ENCODE measurements at regions not wholly inside any gene's neighbourhood (a gene's known extent, or its start where the extent isn't known, plus 50 kb on each side); places are given as distances from the start of the nearest gene placed in this dataset.

DNA sequence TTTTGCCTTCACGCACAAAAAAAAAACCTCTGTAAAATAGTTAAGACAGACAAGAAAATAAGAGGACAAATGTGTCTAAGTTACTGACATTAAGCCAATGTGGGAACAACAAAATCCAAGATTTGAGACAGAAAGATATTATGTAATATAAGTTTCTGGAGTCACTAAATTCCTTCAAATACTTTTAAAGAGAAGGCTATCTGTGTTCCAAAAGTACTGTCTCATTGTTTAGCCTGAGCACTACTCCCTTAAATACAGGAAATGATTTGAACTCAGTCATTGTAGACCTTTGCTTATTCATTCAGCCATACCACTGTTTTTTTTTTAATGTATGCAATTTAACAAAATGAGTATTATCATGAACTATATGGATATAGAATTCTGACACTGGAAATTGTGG is 82.7 kb upstream of the KITLG start:
- DNase-seq: no peak

DNA sequence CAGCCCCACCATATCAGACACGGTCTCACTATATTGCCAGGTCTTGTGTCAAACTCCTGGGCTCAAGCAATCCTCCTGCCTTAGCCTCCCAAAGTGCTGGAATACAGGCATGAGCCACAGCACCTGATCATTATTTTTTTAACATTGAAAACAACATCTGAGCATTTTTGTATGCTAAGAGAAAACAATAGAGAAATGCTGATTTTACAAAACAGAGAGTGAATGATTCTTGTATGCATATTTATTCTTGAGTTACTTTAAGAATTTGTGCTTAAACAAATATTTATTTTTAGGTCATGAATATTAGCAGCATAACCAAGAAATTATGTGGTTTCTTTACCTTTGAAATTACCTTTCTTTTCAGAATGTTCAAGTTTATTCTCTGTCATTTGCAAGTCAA is 81.8 kb upstream of the KITLG start:
- no peak for DNase-seq

DNA sequence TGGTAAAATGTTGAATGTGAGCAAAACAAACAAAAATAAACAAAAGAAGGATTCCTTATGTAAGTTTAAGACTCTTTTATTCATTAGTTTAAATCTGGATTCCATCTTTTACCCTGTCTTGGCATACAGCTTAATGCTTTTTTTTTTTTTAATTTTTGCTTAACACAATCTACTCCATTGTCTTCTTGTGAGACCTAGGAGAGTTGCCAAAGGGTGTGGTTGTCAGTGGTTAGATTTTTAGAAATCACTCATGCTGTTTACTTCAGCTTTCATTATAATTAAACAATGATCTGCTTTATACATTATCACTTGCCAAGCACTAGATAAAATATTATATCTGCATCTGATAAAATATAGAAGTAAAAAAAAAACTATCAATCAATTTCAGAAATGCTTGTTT is 77.7 kb upstream of the KITLG start:
- no peak for DNase-seq

DNA sequence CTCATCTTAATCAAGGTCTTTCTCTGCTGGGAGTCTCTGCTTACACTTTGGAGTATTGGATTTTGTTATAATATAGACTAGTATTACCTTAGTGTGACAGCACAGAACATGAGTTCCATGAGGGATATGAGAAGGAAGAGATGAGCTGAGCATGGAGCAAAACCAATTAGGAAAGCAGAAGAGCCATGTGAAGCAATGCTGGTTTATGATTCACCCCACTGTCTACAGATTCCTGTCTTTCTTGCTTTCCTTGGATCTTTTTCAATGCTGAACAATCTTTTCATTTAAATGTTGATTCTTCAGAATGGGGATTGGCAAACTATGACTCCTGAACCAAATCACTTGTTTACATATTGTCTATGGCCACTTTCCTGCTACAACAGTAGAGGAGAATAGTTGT is 70.4 kb upstream of the KITLG start:
- no peak for DNase-seq

DNA sequence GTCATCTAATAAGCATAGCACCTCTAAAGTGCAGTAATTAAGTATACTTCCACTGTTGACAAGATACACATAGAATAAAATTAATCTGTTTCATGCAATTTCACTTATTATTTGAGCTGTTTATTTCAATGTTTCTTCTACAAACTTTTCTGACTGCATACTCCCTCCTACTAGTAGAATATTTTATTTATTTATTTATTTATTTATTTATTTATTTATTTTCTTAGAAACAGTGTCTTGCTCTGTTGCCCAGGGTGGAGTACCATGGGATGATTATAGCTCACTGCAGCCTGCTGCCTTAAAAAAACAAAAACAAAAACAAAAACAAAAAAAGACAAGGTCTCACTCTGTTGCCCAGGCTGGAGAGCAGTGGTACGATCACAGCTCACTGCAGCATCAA is 68.4 kb upstream of the KITLG start:
- no peak for DNase-seq

DNA sequence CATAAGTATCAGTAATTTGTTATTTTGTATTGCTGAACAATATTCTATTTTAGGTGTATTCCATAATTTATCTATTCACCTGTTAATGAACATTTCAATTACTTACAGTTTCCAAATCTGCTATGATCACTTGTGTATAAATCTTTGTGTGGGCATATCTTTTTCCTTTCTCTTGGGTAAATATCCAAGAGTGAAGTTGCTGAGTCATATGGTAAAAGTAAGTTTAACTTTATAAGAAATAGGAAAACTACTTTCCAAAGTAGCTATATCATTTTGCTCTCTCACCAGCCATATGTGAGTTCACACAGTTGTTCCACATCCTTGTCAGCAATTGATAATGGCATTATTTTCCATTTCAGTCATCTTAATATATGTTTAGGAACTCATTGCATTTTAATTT is 66.6 kb upstream of the KITLG start:
- no peak for DNase-seq

DNA sequence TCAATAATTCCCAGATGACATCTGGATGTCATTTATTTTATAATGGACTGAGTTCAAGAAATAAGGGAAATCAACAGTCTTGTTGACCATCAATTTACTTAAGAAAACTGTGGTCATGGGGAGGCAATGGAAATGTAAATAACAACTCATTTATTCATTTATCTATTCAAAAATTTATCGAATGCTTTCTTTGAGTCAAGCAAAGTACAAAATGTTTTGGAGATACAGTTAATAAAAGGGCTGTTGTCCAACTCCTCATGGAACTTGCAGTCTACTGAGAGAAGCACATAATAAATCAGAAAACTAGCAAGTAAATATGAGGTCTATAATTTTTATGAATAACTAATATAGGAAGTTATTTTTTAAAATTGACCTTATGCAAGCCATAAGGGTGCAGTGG is 65.5 kb upstream of the KITLG start:
- DNase-seq: no peak

DNA sequence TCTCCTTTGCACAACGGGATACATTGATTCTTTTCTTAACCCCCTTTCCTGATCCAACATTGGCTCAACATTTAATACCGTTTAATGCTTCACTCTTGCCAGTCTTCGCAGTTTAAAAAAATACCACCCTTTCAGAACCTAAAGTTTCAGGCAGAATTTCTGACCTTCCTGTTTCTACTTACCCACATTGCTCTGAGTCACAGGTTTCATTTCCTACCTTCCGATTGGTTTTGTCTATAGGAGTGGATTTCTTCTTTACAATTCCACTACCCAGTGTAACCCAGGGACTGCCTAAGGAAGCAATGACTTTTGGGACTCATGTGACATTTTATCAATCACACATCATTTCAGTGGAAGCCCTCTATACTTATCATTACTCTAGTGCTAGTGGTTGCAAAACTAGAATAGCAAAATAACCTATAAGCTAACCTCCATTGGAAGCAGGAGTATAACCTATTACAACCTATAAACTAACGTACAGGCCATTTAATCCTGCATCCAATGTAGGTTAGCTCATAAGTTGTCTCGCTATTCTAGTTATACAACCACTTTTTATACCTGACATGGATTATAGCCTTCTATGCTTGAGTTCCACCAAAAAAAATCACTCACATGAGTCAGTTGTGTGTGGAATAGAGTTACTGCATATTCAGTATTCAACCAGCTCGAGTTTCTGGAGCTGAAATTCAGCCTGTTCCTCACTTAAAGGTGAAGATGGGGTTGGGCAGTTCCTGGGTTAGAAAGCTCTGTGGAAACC is 64.9 kb upstream of the KITLG start:
- DNase-seq: no peak

DNA sequence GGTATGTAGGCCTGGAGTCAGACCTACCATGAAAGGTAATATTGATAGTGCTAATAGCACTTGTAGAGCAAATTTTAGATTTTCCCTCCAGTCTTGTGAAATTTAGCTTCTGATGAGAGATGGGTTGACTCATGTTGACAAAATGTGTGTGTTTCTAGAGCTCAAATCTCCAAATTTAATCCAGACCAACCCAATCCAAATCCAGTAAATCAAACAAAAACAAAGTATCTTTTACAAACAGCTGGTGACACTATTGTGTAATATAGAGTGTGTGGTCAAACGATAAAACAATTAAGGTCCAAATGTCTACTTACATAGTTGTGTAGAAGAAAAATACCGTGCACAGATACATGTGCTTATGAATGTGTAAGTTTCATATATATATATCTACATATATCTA is 63.4 kb upstream of the KITLG start:
- no peak for DNase-seq

DNA sequence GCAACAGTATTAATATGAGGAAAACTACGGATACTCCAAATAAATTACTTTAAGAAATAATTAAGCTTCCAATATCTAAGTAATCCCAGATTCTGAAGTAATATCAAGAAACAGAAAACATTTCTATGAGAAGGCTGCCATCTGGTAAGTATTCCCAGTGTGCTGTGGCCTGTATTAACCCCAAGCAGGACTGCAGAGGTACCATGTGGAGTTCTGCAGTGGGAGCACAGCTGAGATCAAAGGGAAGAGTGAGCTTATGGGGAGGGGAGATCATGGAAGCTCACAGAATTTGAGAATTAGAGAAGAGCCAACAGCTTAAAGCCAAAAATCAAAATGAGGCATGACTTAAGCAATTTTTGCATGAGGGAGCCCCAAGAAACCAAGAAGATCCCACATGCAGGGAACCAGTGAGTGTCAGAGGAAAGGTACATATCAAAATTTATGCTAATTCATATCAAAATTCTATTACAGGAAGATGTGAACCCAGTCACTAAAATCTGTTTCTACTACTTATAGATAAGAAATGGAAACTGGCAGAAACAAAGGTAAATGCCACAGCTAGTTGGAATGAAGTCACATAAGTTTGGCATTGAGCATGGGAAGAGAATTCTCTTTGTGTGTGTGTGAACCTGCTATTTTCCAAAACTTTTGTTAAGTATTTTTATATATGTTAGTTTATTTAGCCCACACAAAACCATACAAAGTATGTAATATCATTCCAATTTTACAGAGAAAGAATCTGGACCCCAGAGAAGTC is 62.6 kb upstream of the KITLG start:
- DNase-seq: no peak

DNA sequence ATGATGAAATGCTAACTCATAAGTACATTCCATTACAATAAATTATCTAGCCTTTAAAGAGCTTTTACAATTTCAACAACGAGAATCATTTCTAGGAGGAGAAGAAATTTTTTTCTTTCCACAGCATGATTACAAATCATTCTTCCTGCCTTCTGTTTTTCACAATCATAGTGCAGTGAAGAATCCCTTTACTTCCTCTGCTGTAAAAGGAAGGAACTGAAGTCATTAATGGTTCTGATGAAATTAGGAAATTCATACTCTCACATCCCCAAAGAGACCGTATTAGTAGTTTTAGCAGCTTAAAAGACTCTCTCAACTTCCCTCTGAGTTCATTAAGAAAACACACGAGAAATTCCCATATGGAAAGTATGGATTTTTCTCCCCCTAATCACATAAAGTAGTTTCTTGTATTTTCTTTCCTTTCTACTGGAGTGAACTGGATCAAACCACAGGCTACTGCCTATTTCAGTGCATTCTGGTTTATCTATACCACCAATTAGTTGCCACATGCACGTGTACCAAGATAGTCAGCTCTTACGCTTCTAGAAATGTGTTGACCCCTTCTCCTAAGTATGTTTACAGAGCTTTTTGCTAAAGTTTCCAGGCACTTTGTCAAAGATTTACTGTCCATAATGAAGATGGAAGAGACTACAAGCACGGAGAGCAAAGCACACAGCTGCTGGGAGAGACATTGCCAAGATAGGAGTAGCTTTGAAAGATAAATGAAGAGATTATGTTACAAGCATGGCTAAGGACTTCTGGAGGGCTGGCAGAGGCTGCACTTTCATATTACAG is 58.9 kb upstream of the KITLG start:
- DNase-seq: no peak

DNA sequence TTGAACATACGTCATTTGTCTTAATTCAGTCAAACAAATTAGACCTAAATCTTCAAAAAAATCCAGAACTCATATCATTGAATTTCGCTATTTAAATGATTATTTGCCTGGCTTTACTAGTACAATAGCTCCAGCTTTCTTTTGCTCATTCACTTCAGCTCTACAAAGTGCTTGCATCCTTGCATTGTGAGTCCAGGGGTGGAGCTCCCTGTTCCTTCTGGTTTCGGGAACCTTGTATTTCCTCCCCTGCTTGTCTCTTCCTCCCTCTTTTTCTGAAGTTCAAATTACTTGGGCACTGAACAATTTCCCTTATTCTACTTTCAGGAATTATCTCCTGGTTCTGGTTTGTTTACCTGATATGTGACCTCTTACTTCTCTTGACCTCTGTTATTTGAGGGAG is 58.1 kb upstream of the KITLG start:
- no peak for DNase-seq

DNA sequence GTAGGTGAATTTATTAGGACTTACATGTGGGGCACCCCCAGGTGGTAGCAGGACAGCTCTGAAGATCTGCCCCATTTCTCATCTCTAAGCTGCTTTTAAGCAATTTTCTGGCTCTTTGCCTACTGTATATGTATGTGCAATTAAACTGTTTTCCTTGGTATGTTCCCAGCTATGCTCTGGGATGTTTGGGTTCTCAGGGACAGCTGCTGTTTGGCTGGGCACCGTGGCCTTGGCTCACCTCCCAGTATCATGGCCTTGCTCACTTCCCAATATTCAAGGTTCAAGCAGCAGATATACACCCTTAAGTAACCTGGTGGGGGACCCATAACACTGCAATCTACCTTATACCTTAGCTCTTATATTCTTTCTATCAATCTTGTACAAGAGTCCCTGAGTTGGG is 53.7 kb upstream of the KITLG start:
- no peak for DNase-seq

DNA sequence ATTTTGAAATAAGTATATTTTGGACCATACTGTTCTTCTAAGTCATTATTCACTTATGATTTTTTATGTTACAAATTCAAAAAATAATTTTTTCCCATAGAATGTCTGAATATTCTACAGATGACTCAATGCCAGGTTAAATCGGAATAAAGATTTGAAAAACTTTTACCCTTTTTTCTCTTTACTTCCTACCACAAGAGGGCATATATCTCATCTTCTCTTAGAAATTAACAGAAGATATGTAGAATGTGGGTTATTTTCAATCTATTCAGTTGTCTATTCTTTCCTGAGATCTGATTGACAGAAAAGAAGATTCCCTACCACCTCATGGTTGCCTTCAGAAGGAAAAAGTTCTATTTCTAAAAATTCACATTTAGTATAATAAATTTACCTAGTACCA is 53.0 kb upstream of the KITLG start:
- DNase-seq: no peak

DNA sequence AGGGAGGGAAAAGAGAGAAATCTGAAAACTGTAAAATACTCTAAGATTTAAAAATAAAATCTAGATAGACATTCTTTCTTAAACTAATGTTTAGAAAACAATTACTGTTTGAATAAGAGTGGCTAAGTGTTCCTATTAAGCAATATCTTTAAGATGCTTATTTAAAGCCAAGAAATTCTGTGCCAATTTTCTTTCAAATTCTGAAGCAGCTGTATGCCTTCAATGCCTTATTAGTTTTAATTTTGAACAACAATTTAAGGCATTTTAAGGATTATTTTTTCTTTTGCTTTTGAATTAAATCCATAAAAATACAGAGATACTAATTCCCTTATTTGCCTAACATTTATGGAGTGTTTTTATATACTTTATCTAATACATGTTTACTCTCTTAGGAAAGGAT is 50.3 kb upstream of the KITLG start:
- DNase-seq: no peak

Data from activated naive CD4-positive, alpha-beta T cell (primary cell).